Adrenal gland (tissue), 5 donors: ENCODE measurements at regions not wholly inside any gene's neighbourhood (a gene's known extent, or its start where the extent isn't known, plus 50 kb on each side); places are given as distances from the start of the nearest gene placed in this dataset.
"Not testable (repeated sequence)": the region's sequence is repeated elsewhere in the genome, so short reads cannot be mapped to it uniquely, and the experiment has no call there.

Experiments used
- CTCF ChIP-seq, 6 experiments: fragments of 450-650 bp in 4 of 6; fragments of 200-600 bp in 2 of 6; sonication (generic) in 1 of 6; IDR thresholded peaks; 1 replicate in 5 of 6; 2 replicates in 1 of 6; pipeline versions ENCODE4 v1.5.1 to v1.8.0; 2016 to 2021; ENCODE audit warnings: antibody characterized with exemption in 6 of 6, mild to moderate bottlenecking in 2 of 6, moderate library complexity in 1 of 6
- POLR2A ChIP-seq, 2 donors: fragments of 450-650 bp; IDR thresholded peaks; one replicate each; pipeline ENCODE4 v1.6.1; 2017; ENCODE audit warnings: antibody characterized with exemption in 2 of 2, mild to moderate bottlenecking in 2 of 2, moderate library complexity in 1 of 2
- donor health status: DM: no; HTN: no; CAD: no.

- not testable (repeated sequence) for TF ChIP-seq CTCF, POLR2A (IDR thresholded peaks at IDR 0.05)
These were observed 54.3 kb upstream of the ATP1B1 start for GRCh38 chr1:169052171-169052570.
